ENCODE measurements at regions not wholly inside any gene's neighbourhood (a gene's known extent, or its start where the extent isn't known, plus 50 kb on each side); places are given as distances from the start of the nearest gene placed in this dataset.
"Not testable (repeated sequence)": the region's sequence is repeated elsewhere in the genome, so short reads cannot be mapped to it uniquely, and the experiment has no call there.

GRCh38 chr2:126222278-126222677 lies 433.7 kb upstream of the GYPC start:
- no peak for DNase-seq (ENCODE audit: low spot score)

GRCh38 chr2:126224776-126225175 lies 431.2 kb upstream of the GYPC start:
- DNase-seq (ENCODE audit: low spot score): no peak

GRCh38 chr2:126227250-126227649 lies 428.7 kb upstream of the GYPC start:
- no peak for DNase-seq (ENCODE audit: low spot score)

GRCh38 chr2:126228531-126228930 lies 427.4 kb upstream of the GYPC start:
- no peak for DNase-seq (ENCODE audit: low spot score)

GRCh38 chr2:126238251-126238650 lies 417.7 kb upstream of the GYPC start:
- no peak for DNase-seq (ENCODE audit: low spot score)

- DNase-seq (ENCODE audit: low spot score): no peak
Observed at GRCh38 chr2:126239320-126239955, 416.5 kb upstream of the GYPC start.

GRCh38 chr2:126241001-126241400 lies 415.0 kb upstream of the GYPC start:
- no peak for DNase-seq (ENCODE audit: low spot score)

GRCh38 chr2:126241411-126241810 lies 414.5 kb upstream of the GYPC start:
- no peak for DNase-seq (ENCODE audit: low spot score)

GRCh38 chr2:126244937-126245336 lies 411.0 kb upstream of the GYPC start:
- peak; percentile 12 for DNase-seq (ENCODE audit: low spot score)

- no peak for DNase-seq (ENCODE audit: low spot score)
Observed at GRCh38 chr2:126253669-126254068, 402.3 kb upstream of the GYPC start.

GRCh38 chr2:126264625-126265024 lies 391.3 kb upstream of the GYPC start:
- no peak for DNase-seq (ENCODE audit: low spot score)

GRCh38 chr2:126269911-126270310 lies 386.0 kb upstream of the GYPC start:
- no peak for DNase-seq (ENCODE audit: low spot score)

- DNase-seq (ENCODE audit: low spot score): no peak
Observed at GRCh38 chr2:126270587-126270986, 385.4 kb upstream of the GYPC start.

- DNase-seq (ENCODE audit: low spot score): no peak
Observed at GRCh38 chr2:126272401-126272800, 383.6 kb upstream of the GYPC start.

- no peak for DNase-seq (ENCODE audit: low spot score)
Observed at GRCh38 chr2:126275098-126275497, 380.9 kb upstream of the GYPC start.

- DNase-seq (ENCODE audit: low spot score): not testable (repeated sequence)
Observed at GRCh38 chr2:126276268-126276667, 379.7 kb upstream of the GYPC start.

GRCh38 chr2:126288362-126288761 lies 367.6 kb upstream of the GYPC start:
- DNase-seq (ENCODE audit: low spot score): no peak

GRCh38 chr2:126293962-126294361 lies 362.0 kb upstream of the GYPC start:
- DNase-seq (ENCODE audit: low spot score): not testable (repeated sequence)

GRCh38 chr2:126299469-126299976 lies 356.4 kb upstream of the GYPC start:
- DNase-seq (ENCODE audit: low spot score): no peak

GRCh38 chr2:126300348-126300747 lies 355.6 kb upstream of the GYPC start:
- DNase-seq (ENCODE audit: low spot score): no peak

- no peak for DNase-seq (ENCODE audit: low spot score)
Observed at GRCh38 chr2:126302043-126302442, 353.9 kb upstream of the GYPC start.

GRCh38 chr2:126303113-126303512 lies 352.8 kb upstream of the GYPC start:
- DNase-seq (ENCODE audit: low spot score): no peak

- DNase-seq (ENCODE audit: low spot score): no peak
Observed at GRCh38 chr2:126304154-126304553, 351.8 kb upstream of the GYPC start.

- DNase-seq (ENCODE audit: low spot score): no peak
Observed at GRCh38 chr2:126306539-126306938, 349.4 kb upstream of the GYPC start.

All from pons (tissue), 1 donor.